ENCODE measurements at regions not wholly inside any gene's neighbourhood (a gene's known extent, or its start where the extent isn't known, plus 50 kb on each side); places are given as distances from the start of the nearest gene placed in this dataset.

DNA sequence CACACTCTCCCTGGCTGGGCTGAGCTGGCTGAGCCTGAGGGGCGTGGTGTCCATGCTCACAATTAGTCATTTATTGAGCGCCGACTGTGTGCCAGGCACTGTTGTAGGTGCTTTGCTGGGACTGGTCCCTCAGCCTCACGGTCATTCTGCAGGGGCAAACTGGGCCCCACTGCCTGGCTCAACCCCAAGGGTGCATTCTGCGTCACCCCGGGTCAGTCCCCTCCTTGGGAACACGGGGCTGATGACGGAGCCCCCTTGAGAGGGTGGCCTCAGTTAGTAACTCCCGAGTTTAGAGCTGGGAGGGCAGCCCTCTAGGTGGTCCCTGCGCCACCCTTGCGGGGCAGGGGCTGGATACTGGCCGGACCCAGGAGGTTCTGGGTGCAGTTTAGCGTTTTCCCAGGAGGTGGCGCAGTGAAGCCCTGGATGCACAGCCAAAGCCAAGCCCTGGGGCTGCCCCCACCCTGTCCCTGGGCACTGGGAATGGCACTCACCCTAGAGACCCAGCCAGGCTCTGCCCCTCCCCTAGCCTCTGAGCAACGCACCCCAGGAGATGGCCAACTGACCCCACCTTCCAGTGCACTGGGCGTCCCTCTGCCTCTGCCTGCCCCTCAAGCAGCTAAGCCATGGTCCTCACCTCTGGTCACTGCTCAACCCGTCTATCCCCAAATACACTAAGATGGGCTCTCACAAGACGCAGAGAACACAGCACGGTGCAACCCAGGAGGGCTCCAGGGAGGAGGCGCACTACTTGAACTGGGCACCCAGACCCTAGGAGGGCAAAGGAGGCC lies 243.2 kb upstream of the GSE1 start:
- DNase-seq = peak; percentile 74
- Histone ChIP-seq H3K79me1 (ENCODE audit: insufficient read depth, low read depth, low read length, poor library complexity, severe bottlenecking) (no peaks in the 10 kb centered on the region), H2BK5ac (ENCODE audit: insufficient read length, low read length) (no peak overlapping the region), H3K14ac (ENCODE audit: insufficient read depth, low read length) (no peak overlapping the region; the same call in 1 of the 2 replicates), H3K9ac (ENCODE audit: extremely low read depth, insufficient read length, low read length) (no peak overlapping the region), H3K9me3 (ENCODE audit: control insufficient read depth, low read depth, low read length) (no peaks in the 10 kb centered on the region), H2BK12ac (ENCODE audit: insufficient read length, low read depth, low read length) (no peak overlapping the region), H3K4me2 (ENCODE audit: insufficient read depth, insufficient read length, low read length) (no peak overlapping the region), H4K20me1 (ENCODE audit: control insufficient read depth, insufficient read depth, insufficient read length) (no peaks in the 10 kb centered on the region), H3K4ac (ENCODE audit: low read depth, low read length) (no peak overlapping the region), H2BK20ac (ENCODE audit: low read depth, low read length, poor library complexity, severe bottlenecking) (no peak overlapping the region), H3K79me2 (ENCODE audit: insufficient read depth, low read length) (no peaks in the 10 kb centered on the region; the same call in 1 of the 2 replicates), H3T11ph (ENCODE audit: low read length) (no peak overlapping the region), H4K91ac (ENCODE audit: insufficient read length, low read depth, low read length) (no peak overlapping the region), H2AK5ac (ENCODE audit: insufficient read length, low read length) (no peak overlapping the region), H4K5ac (ENCODE audit: insufficient read length, low read depth, low read length) (no peak overlapping the region), H3K27ac (ENCODE audit: insufficient read length, low read depth, low read length) (no peak overlapping the region), H2AFZ (ENCODE audit: low read length) (no peak overlapping the region), H2BK15ac (ENCODE audit: low read depth, low read length) (no peak overlapping the region), H3K18ac (ENCODE audit: insufficient read length, low read depth, low read length) (no peak overlapping the region), H4K8ac (replicated peaks; ENCODE audit: insufficient read length, low read depth, low read length) (no peak overlapping the region), H3K56ac (ENCODE audit: insufficient read length, low read depth, low read length) (no peak overlapping the region), H2BK120ac (ENCODE audit: low read depth, low read length, poor library complexity, severe bottlenecking) (no peak overlapping the region), H3K23me2 (ENCODE audit: insufficient read length, low read depth, low read length, poor library complexity, severe bottlenecking) (no peaks in the 10 kb centered on the region), H3K4me1 (ENCODE audit: insufficient read depth, low read length) (0 out of 2 replicates have a peak, but pooled peaks cover 4% of the 10 kb centered on the region), H3K27me3 (ENCODE audit: insufficient read depth, low read length) (no peaks in the 10 kb centered on the region; the same call in 1 of the 2 replicates), H3K23ac (ENCODE audit: insufficient read length, low read depth, low read length) (no peak overlapping the region)
- H3K36me3 Mint-ChIP-seq (ENCODE audit: insufficient read depth in 1 of 3, low read depth in 3 of 3) = peaks cover 0 to 2% (median 0%) of the 10 kb centered on the region in 3 experiments; a peak in 1 of 7 replicates
- no peak overlapping the region for H3K27ac Mint-ChIP-seq
- H3K9me3 Mint-ChIP-seq = peaks cover 0 to 1% of the 10 kb centered on the region in 2 experiments; a peak in 1 of 5 replicates
- peaks cover 21 to 23% of the 10 kb centered on the region in 2 experiments for H3K4me1 Mint-ChIP-seq
- no peak overlapping the region for H3K4me3 Mint-ChIP-seq
- peaks cover 52% of the 10 kb centered on the region for H3K27me3 Mint-ChIP-seq (ENCODE audit: low read depth)
- TF ChIP-seq, protein P1, sequence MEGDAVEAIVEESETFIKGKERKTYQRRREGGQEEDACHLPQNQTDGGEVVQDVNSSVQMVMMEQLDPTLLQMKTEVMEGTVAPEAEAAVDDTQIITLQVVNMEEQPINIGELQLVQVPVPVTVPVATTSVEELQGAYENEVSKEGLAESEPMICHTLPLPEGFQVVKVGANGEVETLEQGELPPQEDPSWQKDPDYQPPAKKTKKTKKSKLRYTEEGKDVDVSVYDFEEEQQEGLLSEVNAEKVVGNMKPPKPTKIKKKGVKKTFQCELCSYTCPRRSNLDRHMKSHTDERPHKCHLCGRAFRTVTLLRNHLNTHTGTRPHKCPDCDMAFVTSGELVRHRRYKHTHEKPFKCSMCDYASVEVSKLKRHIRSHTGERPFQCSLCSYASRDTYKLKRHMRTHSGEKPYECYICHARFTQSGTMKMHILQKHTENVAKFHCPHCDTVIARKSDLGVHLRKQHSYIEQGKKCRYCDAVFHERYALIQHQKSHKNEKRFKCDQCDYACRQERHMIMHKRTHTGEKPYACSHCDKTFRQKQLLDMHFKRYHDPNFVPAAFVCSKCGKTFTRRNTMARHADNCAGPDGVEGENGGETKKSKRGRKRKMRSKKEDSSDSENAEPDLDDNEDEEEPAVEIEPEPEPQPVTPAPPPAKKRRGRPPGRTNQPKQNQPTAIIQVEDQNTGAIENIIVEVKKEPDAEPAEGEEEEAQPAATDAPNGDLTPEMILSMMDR (conservative IDR thresholded peaks at IDR 0.05) = peak; percentile 86
- WGBS (ENCODE audit: extremely low coverage, insufficient read length, low lambda C conversion rate) = no CpG with 5 or more reads among the region's 20 CpGs

Data from H9 (cell line).